K562 (cell line): ENCODE measurements at regions not wholly inside any gene's neighbourhood (a gene's known extent, or its start where the extent isn't known, plus 50 kb on each side); places are given as distances from the start of the nearest gene placed in this dataset.

Experiments
- ATAC-seq: fragments of 200-7000 bp; cut with Tn5 transposase; 3 replicates; pipeline ENCODE4 v1.9.1; 2020; ENCODE audit warnings: moderate library complexity
- BruUV-seq: library from RNA; stranded (reverse); fragments of 400-500 nt; replicated peaks from 2 replicates; lab custom pipeline; 2021; lab: Mats Ljungman, UMichigan
- CTCF ChIA-PET: fragments of 300-600 bp; formaldehyde crosslinking; extraction: SDS; loops from one replicate; lab custom pipeline; 2021; ENCODE audit warnings: low intra/inter-chr PET ratio; lab: Yijun Ruan, JAX
- POLR2A ChIA-PET: fragments of 300-600, 350-650 bp; sonication (Branson Sonifier 250); formaldehyde crosslinking; extraction: SDS; loops from one replicate; lab custom pipeline; 2021; ENCODE audit warnings: antibody characterized with exemption, inconsistent platforms; lab: Yijun Ruan, JAX
- DNase-seq, 4 experiments: peaks; one replicate each; pipeline versions ENCODE4 v3.0.0 to v3.0.0-alpha.2; 2011 to 2018; ENCODE audit warnings: low spot score in 3 of 4, mixed read lengths in 3 of 4; ENCODE audit errors: extremely low read depth in 1 of 4
- FAIRE-seq: peaks from 2 replicates; lab custom pipeline; 2011; peaks lifted over from hg19 to GRCh38; lab: Jason Lieb, UNC
- H2AFZ ChIP-seq: 2 replicates; pipeline ENCODE4 v1.6.0; 2011; ENCODE audit warnings: low read depth, low read length, control low read depth, inconsistent platforms
- H3K27ac ChIP-seq: fragments of 200-600 bp; 3 replicates; pipeline ENCODE4 v1.8.0; 2011; ENCODE audit warnings: low read depth, mild to moderate bottlenecking, control low read depth, inconsistent platforms, low read length, moderate library complexity, mixed read lengths; ENCODE audit errors: extremely low read depth
- H3K27me3 ChIP-seq, 2 experiments: fragments of 300-600 bp in 1 of 2; 2 replicates in 1 of 2; 3 replicates in 1 of 2; pipeline versions ENCODE4 v1.6.0 to v1.8.0; 2011; ENCODE audit warnings: inconsistent platforms in 2 of 2, low read length in 2 of 2, mild to moderate bottlenecking in 1 of 2, mixed read lengths in 1 of 2, moderate library complexity in 1 of 2; ENCODE audit not compliant: control insufficient read depth in 2 of 2, insufficient read depth in 2 of 2
- H3K36me3 ChIP-seq: fragments of 300-600 bp; 3 replicates; pipeline ENCODE4 v1.8.0; 2011; ENCODE audit warnings: mild to moderate bottlenecking, low read length, inconsistent platforms; ENCODE audit not compliant: control insufficient read depth, insufficient read depth
- H3K4me1 ChIP-seq, 2 experiments: fragments of 200-600 bp in 1 of 2; replicated peaks in 1 of 2; 2 replicates in 1 of 2; 3 replicates in 1 of 2; pipeline versions ENCODE4 v1.5.1 to v1.8.0; 2011; ENCODE audit warnings: inconsistent platforms in 2 of 2, low read length in 2 of 2, mild to moderate bottlenecking in 1 of 2, mixed read lengths in 1 of 2, moderate library complexity in 1 of 2; ENCODE audit not compliant: control insufficient read depth in 2 of 2, insufficient read depth in 2 of 2
- H3K4me2 ChIP-seq: 2 replicates; pipeline ENCODE4 v1.6.1; 2011; ENCODE audit warnings: low read length, control low read depth, inconsistent platforms, mixed read lengths; ENCODE audit not compliant: insufficient read depth
- H3K4me3 ChIP-seq: fragments of 200-600 bp; sonication (generic), shearing (Covaris generic); 2 replicates; pipeline ENCODE4 v1.5.1; 2016; ENCODE audit warnings: control low read depth, inconsistent platforms
- H3K79me2 ChIP-seq: fragments of 200-600 bp; 3 replicates; pipeline ENCODE4 v1.8.0; 2011; ENCODE audit warnings: low read length, inconsistent platforms; ENCODE audit not compliant: control insufficient read depth, insufficient read depth
- H3K9ac ChIP-seq, 2 experiments: 2 replicates each; pipeline versions ENCODE4 v1.6.0 to v1.6.1; 2011; ENCODE audit warnings: low read depth in 2 of 2, low read length in 2 of 2, control low read depth in 1 of 2, inconsistent platforms in 1 of 2, mild to moderate bottlenecking in 1 of 2, mixed read lengths in 1 of 2; ENCODE audit not compliant: insufficient read depth in 1 of 2
- H3K9me1 ChIP-seq: one replicate; pipeline ENCODE4 v1.6.0; 2011; ENCODE audit warnings: inconsistent platforms, mild to moderate bottlenecking, low read length, moderate library complexity; ENCODE audit not compliant: control insufficient read depth, insufficient read depth
- H3K9me3 ChIP-seq: replicated peaks from 2 replicates; pipeline ENCODE4 v1.5.1; 2011; ENCODE audit warnings: low read depth, low read length, inconsistent platforms; ENCODE audit not compliant: control insufficient read depth, insufficient read depth
- H4K20me1 ChIP-seq: replicated peaks from 2 replicates; pipeline ENCODE4 v1.6.1; 2011; ENCODE audit warnings: low read length, inconsistent platforms, mixed read lengths; ENCODE audit not compliant: control insufficient read depth, insufficient read depth
- CEBPZ ChIP-seq: fragments of 150-350 bp; IDR thresholded peaks from 2 replicates; pipeline ENCODE4 v1.6.1; 2014; ENCODE audit warnings: low read depth, mild to moderate bottlenecking, low read length, borderline replicate concordance
- E2F1 ChIP-seq: sonication (generic); formaldehyde crosslinking; IDR thresholded peaks from 2 replicates; pipeline ENCODE4 v1.8.1; 2023; ENCODE audit warnings: mild to moderate bottlenecking, missing genetic modification reagents, moderate library complexity
- E2F8 ChIP-seq: fragments of 450-650 bp; IDR thresholded peaks from 2 replicates; pipeline ENCODE4 v1.7.1; 2018; ENCODE audit warnings: mild to moderate bottlenecking, low read depth; ENCODE audit not compliant: partially characterized antibody
- NFXL1 ChIP-seq: fragments of 450-650 bp; formaldehyde crosslinking; IDR thresholded peaks from 2 replicates; pipeline ENCODE4 v1.4.0; 2021; ENCODE audit warnings: mild to moderate bottlenecking
- OTX1 ChIP-seq: fragments of 450-650 bp; formaldehyde crosslinking; IDR thresholded peaks from 2 replicates; pipeline ENCODE4 v1.4.0; 2022; ENCODE audit warnings: mild to moderate bottlenecking
- POLR3G ChIP-seq: IDR thresholded peaks from 2 replicates; pipeline ENCODE4 v1.6.1; 2011; ENCODE audit not compliant: insufficient read length, insufficient replicate concordance; ENCODE audit errors: extremely low read depth
- RBM22 ChIP-seq: fragments of 200-400 bp; formaldehyde crosslinking; IDR thresholded peaks from 2 replicates; pipeline ENCODE4 v1.6.1; 2018; ENCODE audit warnings: low read length, low read depth; ENCODE audit not compliant: poor library complexity, severe bottlenecking
- RHOXF2B ChIP-seq: fragments of 250-450 bp; sonication (Bioruptor Pico); conservative IDR thresholded peaks from 2 replicates; pipeline ENCODE4 v1.5.1; 2021
- RNF219 ChIP-seq: fragments of 250-450 bp; sonication (Bioruptor Pico); IDR thresholded peaks from 2 replicates; pipeline ENCODE4 v1.5.0; 2022; ENCODE audit warnings: mild to moderate bottlenecking
- ZNF41 ChIP-seq: fragments of 250-450 bp; sonication (Bioruptor Pico); conservative IDR thresholded peaks from 2 replicates; pipeline ENCODE4 v1.4.0; 2020; ENCODE audit warnings: mild to moderate bottlenecking
- ZNF717 ChIP-seq: fragments of 250-450 bp; sonication (Bioruptor Pico); IDR thresholded peaks from 2 replicates; pipeline ENCODE4 v1.5.0; 2021
- WGBS: fragments of 100-300 bp; shearing (Covaris generic); methylation state at CpG from one replicate; pipeline ENCODE4 v1.1.6; 2016; ENCODE audit warnings: low coverage, mixed read lengths; ENCODE audit not compliant: insufficient coverage; ENCODE audit errors: missing lambda C conversion rate; 5-methylcytosine and 5-hydroxymethylcytosine counted together
- in situ Hi-C: fragments of 300-500 bp; cut with MboI; formaldehyde crosslinking; loops from 4 replicates; pipeline ENCODE4 v1.15.0; 2018; ENCODE audit warnings: inconsistent platforms, mixed read lengths
- intact Hi-C: fragments of 100-400 bp; cut with micrococcal nuclease; formaldehyde crosslinking; loops from 2 replicates; pipeline ENCODE4 v1.14.2; 2022

GRCh38 chr3:137259701-137260100 is 301.9 kb downstream of the IL20RB start:
- ATAC-seq (no peak), FAIRE-seq (no peak), DNase-seq (no peak)
- in situ Hi-C loops (no loop called here), intact Hi-C loops (no loop called here)
- Histone ChIP-seq H4K20me1 (no peaks in the 10 kb centered on the region), H3K9me3 (no peaks in the 10 kb centered on the region), H3K9me1 (no peaks in the 10 kb centered on the region), H3K4me1 (no peaks in the 10 kb centered on the region), H3K9ac (no peak overlapping the region), H3K4me3 (no peak overlapping the region), H3K79me2 (no peaks in the 10 kb centered on the region), H3K27me3 (no peaks in the 10 kb centered on the region), H2AFZ (no peak overlapping the region), H3K27ac (no peak overlapping the region), H3K36me3 (no peaks in the 10 kb centered on the region), H3K4me2 (no peak overlapping the region)
- TF ChIP-seq RHOXF2B (CRISPR knock-in tag), result no peak
- TF ChIP-seq E2F8, result no peak
- no peak for TF ChIP-seq ZNF717 (CRISPR knock-in tag)
- no peak for TF ChIP-seq RBM22
- no peak for TF ChIP-seq OTX1 (CRISPR knock-in tag)
- TF ChIP-seq E2F1, result no peak
- no peak for TF ChIP-seq RNF219
- no peak for TF ChIP-seq POLR3G
- TF ChIP-seq CEBPZ, result no peak
- TF ChIP-seq ZNF41, result no peak
- TF ChIP-seq NFXL1 (CRISPR knock-in tag), result no peak
- ChIA-PET POLR2A (no interaction called here), CTCF (no interaction called here)
- BruUV-seq, result no TSS peak
- WGBS, result 0% methylated on average over 4 of the region's 5 CpGs
